Testis (tissue), 2 donors: ENCODE measurements at regions not wholly inside any gene's neighbourhood (a gene's known extent, or its start where the extent isn't known, plus 50 kb on each side); places are given as distances from the start of the nearest gene placed in this dataset.

Experiments used
- DNase-seq: peaks from one replicate; pipeline ENCODE4 v3.0.0-alpha.2; 2019
- H3K27ac ChIP-seq, 2 donors: fragments of 200-600 bp; sonication (generic); one replicate each; pipeline ENCODE4 v1.5.1; 2019
- H3K27me3 ChIP-seq: fragments of 200-600 bp; sonication (generic); one replicate; pipeline ENCODE4 v1.5.1; 2019
- H3K36me3 ChIP-seq: fragments of 200-600 bp; sonication (generic); one replicate; pipeline ENCODE4 v1.5.1; 2017; ENCODE audit warnings: low read depth; ENCODE audit errors: missing control alignments
- H3K4me1 ChIP-seq: fragments of 200-600 bp; sonication (generic); one replicate; pipeline ENCODE4 v1.5.1; 2019
- H3K4me3 ChIP-seq, 2 donors: fragments of 200-600 bp; sonication (generic); one replicate each; pipeline ENCODE4 v1.5.1; 2017 to 2019
- H3K9me3 ChIP-seq: fragments of 200-600 bp; sonication (generic); one replicate; pipeline ENCODE4 v1.5.1; 2017
- POLR2A ChIP-seq: fragments of 450-650 bp; IDR thresholded peaks from one replicate; pipeline ENCODE4 v1.6.1; 2017; ENCODE audit warnings: antibody characterized with exemption, mild to moderate bottlenecking, moderate library complexity
- WGBS, 2 donors: methylation state at CpG; one replicate each; pipeline ENCODE4 v1.1.5; 2018; 5-methylcytosine and 5-hydroxymethylcytosine counted together
- intact Hi-C: fragments of 100-400 bp; cut with DNase I; formaldehyde crosslinking; loops from one replicate; pipeline ENCODE4 v1.15.1; 2023; ENCODE audit warnings: low total_unique reads
- TF ChIP-seq, protein P1 (sequence below), 3 experiments: fragments of 450-650 bp in 2 of 3; fragments of 200-600 bp in 1 of 3; sonication (generic) in 1 of 3; IDR thresholded peaks; one replicate each; pipeline ENCODE4 v1.5.1; 2016 to 2019; ENCODE audit warnings: antibody characterized with exemption in 3 of 3, mild to moderate bottlenecking in 2 of 3, moderate library complexity in 1 of 3

GRCh38 chr4:13087041-13087440, 397.1 kb downstream of the RAB28 start:
- 75 to 89% methylated on average over 1 of the region's 1 CpG for WGBS, 2 donors
- intact Hi-C loops, result no loop called here
- no peak overlapping the region for H3K27ac ChIP-seq
- no peak overlapping the region for H3K4me3 ChIP-seq
- DNase-seq, result no peak
- H3K4me1 ChIP-seq, result no peaks in the 10 kb centered on the region
- H3K27me3 ChIP-seq, result no peaks in the 10 kb centered on the region
- no peak for TF ChIP-seq POLR2A
- TF ChIP-seq, protein P1, sequence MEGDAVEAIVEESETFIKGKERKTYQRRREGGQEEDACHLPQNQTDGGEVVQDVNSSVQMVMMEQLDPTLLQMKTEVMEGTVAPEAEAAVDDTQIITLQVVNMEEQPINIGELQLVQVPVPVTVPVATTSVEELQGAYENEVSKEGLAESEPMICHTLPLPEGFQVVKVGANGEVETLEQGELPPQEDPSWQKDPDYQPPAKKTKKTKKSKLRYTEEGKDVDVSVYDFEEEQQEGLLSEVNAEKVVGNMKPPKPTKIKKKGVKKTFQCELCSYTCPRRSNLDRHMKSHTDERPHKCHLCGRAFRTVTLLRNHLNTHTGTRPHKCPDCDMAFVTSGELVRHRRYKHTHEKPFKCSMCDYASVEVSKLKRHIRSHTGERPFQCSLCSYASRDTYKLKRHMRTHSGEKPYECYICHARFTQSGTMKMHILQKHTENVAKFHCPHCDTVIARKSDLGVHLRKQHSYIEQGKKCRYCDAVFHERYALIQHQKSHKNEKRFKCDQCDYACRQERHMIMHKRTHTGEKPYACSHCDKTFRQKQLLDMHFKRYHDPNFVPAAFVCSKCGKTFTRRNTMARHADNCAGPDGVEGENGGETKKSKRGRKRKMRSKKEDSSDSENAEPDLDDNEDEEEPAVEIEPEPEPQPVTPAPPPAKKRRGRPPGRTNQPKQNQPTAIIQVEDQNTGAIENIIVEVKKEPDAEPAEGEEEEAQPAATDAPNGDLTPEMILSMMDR (IDR thresholded peaks at IDR 0.05), result no peak
- no peaks in the 10 kb centered on the region for H3K36me3 ChIP-seq
- H3K9me3 ChIP-seq, result no peaks in the 10 kb centered on the region

- TF ChIP-seq, protein P1 (IDR thresholded peaks at IDR 0.05), result no peak
- no peak for TF ChIP-seq POLR2A
- intact Hi-C loops, result no loop called here
Measured at GRCh38 chr4:13084210-13084609, 399.9 kb downstream of the RAB28 start.

DNA sequence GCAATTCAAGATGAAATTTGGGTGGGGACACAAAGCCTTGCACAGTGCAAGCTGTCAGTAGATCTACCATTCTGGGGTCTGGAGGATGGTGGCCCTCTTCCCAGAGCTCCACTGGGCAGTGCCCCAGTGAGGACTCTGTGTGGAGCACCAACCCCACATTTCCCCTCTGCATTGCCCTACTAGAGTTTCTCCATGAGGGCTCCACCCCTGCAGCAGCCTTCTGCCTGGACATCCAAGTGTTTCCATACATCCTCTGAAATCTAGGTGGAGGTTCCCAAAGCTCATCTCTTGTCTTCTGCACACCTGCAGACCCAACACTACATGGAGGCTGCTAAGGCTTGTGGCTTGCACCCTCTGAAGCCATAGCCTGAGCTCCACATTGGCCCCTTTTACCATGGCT, 402.3 kb downstream of the RAB28 start:
- TF ChIP-seq, protein P1 (IDR thresholded peaks at IDR 0.05), result no peak
- no peak for TF ChIP-seq POLR2A
- intact Hi-C loops, result no loop called here
- no peak for DNase-seq
- Histone ChIP-seq H3K36me3 (no peaks in the 10 kb centered on the region), H3K4me3 (no peak overlapping the region), H3K4me1 (no peaks in the 10 kb centered on the region), H3K9me3 (no peaks in the 10 kb centered on the region), H3K27me3 (no peaks in the 10 kb centered on the region), H3K27ac (no peak overlapping the region)

More at GRCh38 chr4:13084210-13084609, 399.9 kb downstream of the RAB28 start:
- no peaks in the 10 kb centered on the region for H3K9me3 ChIP-seq
- no peaks in the 10 kb centered on the region for H3K27me3 ChIP-seq
- no peak overlapping the region for H3K4me3 ChIP-seq
- H3K4me1 ChIP-seq, result no peaks in the 10 kb centered on the region
- 68 to 72% methylated on average over 2 of the region's 2 CpGs for WGBS, 2 donors
- no peak for DNase-seq
- no peaks in the 10 kb centered on the region for H3K36me3 ChIP-seq
- H3K27ac ChIP-seq, result no peak overlapping the region

- Histone ChIP-seq H3K4me1 (no peaks in the 10 kb centered on the region), H3K4me3 (no peak overlapping the region), H3K27ac (no peak overlapping the region), H3K9me3 (no peaks in the 10 kb centered on the region), H3K27me3 (no peaks in the 10 kb centered on the region), H3K36me3 (no peaks in the 10 kb centered on the region)
- 90 to 98% methylated on average over 1 of the region's 1 CpG for WGBS, 2 donors
- intact Hi-C loops, result no loop called here
- no peak for TF ChIP-seq POLR2A
- TF ChIP-seq, protein P1 (IDR thresholded peaks at IDR 0.05), result no peak
- DNase-seq, result no peak
Measured at GRCh38 chr4:13067077-13067476, 417.1 kb downstream of the RAB28 start.

DNA sequence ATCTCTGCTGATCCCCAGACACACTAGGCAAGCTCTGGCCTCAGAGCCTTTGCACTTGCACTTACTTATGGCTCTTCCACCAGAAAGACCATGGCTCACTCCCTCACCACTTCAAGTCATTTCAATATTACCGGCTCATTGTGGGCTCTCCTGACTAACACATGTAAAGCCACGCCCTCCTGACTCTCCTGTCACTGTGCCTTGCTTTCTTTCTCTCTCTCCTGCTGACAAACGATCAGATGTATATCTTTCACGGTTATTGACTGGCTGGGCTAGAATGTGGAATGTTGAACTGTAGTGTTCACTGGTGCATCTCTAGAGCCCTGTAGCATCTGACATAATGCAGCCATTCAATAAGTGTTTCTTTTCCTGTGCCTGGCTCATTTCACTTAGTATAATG, 425.1 kb downstream of the RAB28 start:
- H3K27me3 ChIP-seq, result no peaks in the 10 kb centered on the region
- H3K36me3 ChIP-seq, result no peaks in the 10 kb centered on the region
- TF ChIP-seq, protein P1 (IDR thresholded peaks at IDR 0.05), result no peak
- TF ChIP-seq POLR2A, result no peak
- intact Hi-C loops, result no loop called here
- no peak for DNase-seq
- H3K4me3 ChIP-seq, result no peak overlapping the region
- H3K27ac ChIP-seq, result no peak overlapping the region
- 65 to 70% methylated on average over 4 of the region's 4 CpGs for whole genome bisulfite sequencing, 2 donors
- no peaks in the 10 kb centered on the region for H3K9me3 ChIP-seq
- H3K4me1 ChIP-seq, result no peaks in the 10 kb centered on the region
